ENCODE measurements at regions not wholly inside any gene's neighbourhood (a gene's known extent, or its start where the extent isn't known, plus 50 kb on each side); places are given as distances from the start of the nearest gene placed in this dataset.

- no peak for DNase-seq (ENCODE audit: low read depth)
Measured at GRCh38 chr12:4137015-4137414, 136.5 kb upstream of the CCND2 start.

GRCh38 chr12:4135919-4136605 is 137.5 kb upstream of the CCND2 start:
- DNase-seq (ENCODE audit: low read depth), result peak; percentile 56

GRCh38 chr12:4134448-4135263 is 138.9 kb upstream of the CCND2 start:
- DNase-seq (ENCODE audit: low read depth), result no peak

- peak; percentile 93 for DNase-seq (ENCODE audit: low read depth)
Measured at GRCh38 chr12:4133636-4134447, 139.7 kb upstream of the CCND2 start.

GRCh38 chr12:4133029-4133428 is 140.5 kb upstream of the CCND2 start:
- DNase-seq (ENCODE audit: low read depth), result no peak

GRCh38 chr12:4121506-4122020 is 152.0 kb upstream of the CCND2 start:
- no peak for DNase-seq (ENCODE audit: low read depth)

- DNase-seq (ENCODE audit: low read depth), result peak; percentile 64
Measured at GRCh38 chr12:4120316-4120917, 153.1 kb upstream of the CCND2 start.

GRCh38 chr12:4119157-4119761 is 154.3 kb upstream of the CCND2 start:
- DNase-seq (ENCODE audit: low read depth), result peak; percentile 70

GRCh38 chr12:4118601-4119156 is 154.9 kb upstream of the CCND2 start:
- DNase-seq (ENCODE audit: low read depth), result no peak

GRCh38 chr12:4118017-4118510 is 155.5 kb upstream of the CCND2 start:
- DNase-seq (ENCODE audit: low read depth), result peak; percentile 89

GRCh38 chr12:4117386-4118016 is 156.1 kb upstream of the CCND2 start:
- no peak for DNase-seq (ENCODE audit: low read depth)

- DNase-seq (ENCODE audit: low read depth), result peak; percentile 98
Measured at GRCh38 chr12:4116251-4117111, 157.1 kb upstream of the CCND2 start.

GRCh38 chr12:4115570-4115969 is 158.0 kb upstream of the CCND2 start:
- no peak for DNase-seq (ENCODE audit: low read depth)

- no peak for DNase-seq (ENCODE audit: low read depth)
Measured at GRCh38 chr12:4114986-4115385, 158.6 kb upstream of the CCND2 start.

- peak; percentile 88 for DNase-seq (ENCODE audit: low read depth)
Measured at GRCh38 chr12:4112734-4113325, 160.7 kb upstream of the CCND2 start.

- DNase-seq (ENCODE audit: low read depth), result no peak
Measured at GRCh38 chr12:4112290-4112689, 161.3 kb upstream of the CCND2 start.

GRCh38 chr12:4111010-4111409 is 162.6 kb upstream of the CCND2 start:
- DNase-seq (ENCODE audit: low read depth), result no peak

GRCh38 chr12:4109826-4110225 is 163.7 kb upstream of the CCND2 start:
- no peak for DNase-seq (ENCODE audit: low read depth)

Data from myocyte (in vitro differentiated cells).